ENCODE measurements at regions not wholly inside any gene's neighbourhood (a gene's known extent, or its start where the extent isn't known, plus 50 kb on each side); places are given as distances from the start of the nearest gene placed in this dataset.

- no peak for DNase-seq (ENCODE audit: low read depth in 1 of 2, low spot score in 1 of 2)
Measured at GRCh38 chr13:44318161-44318560, 55.5 kb upstream of the SERP2 start.

- no peak for DNase-seq (ENCODE audit: low read depth in 1 of 2, low spot score in 1 of 2)
Measured at GRCh38 chr13:44320611-44321010, 53.0 kb upstream of the SERP2 start.

DNA sequence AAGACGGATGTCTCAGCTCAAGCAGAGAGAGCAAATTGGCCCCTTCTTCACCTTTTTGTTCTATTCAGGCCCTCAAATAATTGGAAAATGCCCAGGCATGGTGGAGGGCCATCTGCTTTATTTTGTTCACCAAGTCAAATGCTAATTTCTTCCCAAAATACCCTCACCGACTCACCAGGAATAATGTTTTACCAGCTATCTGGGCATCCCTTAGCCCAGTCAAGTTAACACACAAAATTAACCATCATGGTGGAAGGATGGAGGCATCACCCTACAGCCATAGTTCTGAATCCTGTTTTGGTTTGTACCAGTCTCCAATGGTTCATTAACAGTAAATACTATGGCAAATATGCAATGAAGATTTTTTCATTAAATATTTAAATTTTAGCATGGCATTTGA is 51.7 kb upstream of the SERP2 start:
- no peak for DNase-seq (ENCODE audit: low read depth in 1 of 2, low spot score in 1 of 2)

DNA sequence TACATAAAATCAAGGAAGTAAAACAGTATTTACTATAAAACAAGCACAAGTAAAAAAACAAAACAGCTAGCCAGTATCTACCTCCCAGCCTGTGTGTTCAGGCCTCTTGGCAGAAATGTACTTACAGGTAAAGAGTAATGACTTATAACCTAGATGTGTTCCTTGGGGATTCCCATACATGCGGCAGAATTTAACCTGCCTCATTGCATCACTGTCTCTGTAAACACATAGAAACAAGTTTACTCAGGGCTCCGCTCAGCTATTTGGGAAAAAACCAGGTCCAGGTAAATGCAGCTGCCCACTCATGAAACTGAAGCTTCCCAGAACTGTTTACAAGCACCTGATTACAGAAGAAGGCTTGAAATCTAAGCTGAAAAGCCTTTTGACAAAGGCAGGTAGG is 50.7 kb upstream of the SERP2 start:
- no peak for DNase-seq (ENCODE audit: low read depth in 1 of 2, low spot score in 1 of 2)

GRCh38 chr13:44323754-44324153 is 49.9 kb upstream of the SERP2 start:
- DNase-seq (ENCODE audit: low read depth in 1 of 2, low spot score in 1 of 2) = no peak
